Activated CD4-positive, alpha-beta T cell treated with anti-CD3 and anti-CD28 coated beads, Interleukin-2, amount 10 ng/mL, durations not matched to agents 7 days and 5 days (primary cell): ENCODE measurements at regions not wholly inside any gene's neighbourhood (a gene's known extent, or its start where the extent isn't known, plus 50 kb on each side); places are given as distances from the start of the nearest gene placed in this dataset.
"Not testable (repeated sequence)": the region's sequence is repeated elsewhere in the genome, so short reads cannot be mapped to it uniquely, and the experiment has no call there.

Source experiments
- CTCF ChIA-PET: fragments of 350-600 bp; sonication (Branson Sonifier 250); formaldehyde crosslinking; loops from one replicate; lab custom pipeline; 2021; ENCODE audit warnings: antibody characterized with exemption; lab: Charles Lee
- POLR2A ChIA-PET: fragments of 350-600 bp; sonication (Branson Sonifier 250); formaldehyde crosslinking; loops from one replicate; lab custom pipeline; 2021; ENCODE audit warnings: antibody characterized with exemption; lab: Charles Lee
- DNase-seq: peaks from one replicate; pipeline ENCODE4 v3.0.0-alpha.2; 2020
- H3K27ac Mint-ChIP-seq: one replicate; pipeline ENCODE4 v1.8.0; 2021; ENCODE audit warnings: mild to moderate bottlenecking, moderate library complexity, mixed read lengths
- H3K27me3 Mint-ChIP-seq: one replicate; pipeline ENCODE4 v1.8.0; 2021; ENCODE audit warnings: mixed read lengths
- H3K36me3 Mint-ChIP-seq: one replicate; pipeline ENCODE4 v1.8.0; 2021; ENCODE audit warnings: low read depth, mixed read lengths
- H3K4me1 Mint-ChIP-seq: one replicate; pipeline ENCODE4 v1.8.0; 2021; ENCODE audit warnings: mixed read lengths
- H3K4me3 Mint-ChIP-seq: one replicate; pipeline ENCODE4 v1.8.0; 2021; ENCODE audit warnings: mild to moderate bottlenecking, moderate library complexity, mixed read lengths
- H3K9me3 Mint-ChIP-seq: one replicate; pipeline ENCODE4 v1.8.0; 2021; ENCODE audit warnings: mixed read lengths

GRCh38 chr15:39034816-39035215 is 470.2 kb upstream of the RASGRP1 start:
- Mint-ChIP-seq H3K4me3 (no peak overlapping the region), H3K27me3 (peaks cover 12% of the 10 kb centered on the region), H3K36me3 (no peaks in the 10 kb centered on the region), H3K27ac (no peak overlapping the region), H3K9me3 (no peaks in the 10 kb centered on the region), H3K4me1 (no peaks in the 10 kb centered on the region)
- ChIA-PET CTCF (no interaction called here), POLR2A (no interaction called here)
- no peak for DNase-seq

- POLR2A ChIA-PET, H3K27ac Mint-ChIP-seq, H3K4me3 Mint-ChIP-seq, DNase-seq, H3K4me1 Mint-ChIP-seq, H3K9me3 Mint-ChIP-seq, H3K36me3 Mint-ChIP-seq, CTCF ChIA-PET: not testable (repeated sequence)
- H3K27me3 Mint-ChIP-seq = peaks cover 14% of the 10 kb centered on the region
Observed at GRCh38 chr15:39037611-39038010, 473.0 kb upstream of the RASGRP1 start.

DNA sequence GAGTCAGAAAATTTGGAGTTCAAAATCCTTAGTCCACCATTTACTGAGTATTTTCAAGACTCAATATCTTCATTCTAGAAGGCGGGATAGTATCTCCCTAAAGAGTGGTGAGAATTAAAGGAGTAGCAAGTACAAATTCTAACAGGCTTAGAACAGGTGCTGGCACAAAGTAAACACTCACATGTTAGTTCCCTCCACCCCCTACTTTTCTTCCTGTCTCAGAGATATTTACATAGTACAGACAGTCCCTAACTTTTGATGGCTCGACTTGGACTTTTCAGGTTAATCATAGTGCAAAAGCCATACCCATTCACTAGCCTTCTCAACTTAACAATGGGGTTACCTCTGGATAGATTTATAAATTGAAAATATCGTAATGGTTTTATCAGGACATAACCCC is 476.2 kb upstream of the RASGRP1 start:
- Mint-ChIP-seq H3K9me3 (no peaks in the 10 kb centered on the region), H3K27ac (no peak overlapping the region), H3K4me3 (no peak overlapping the region), H3K27me3 (peaks cover 9% of the 10 kb centered on the region), H3K36me3 (no peaks in the 10 kb centered on the region), H3K4me1 (no peaks in the 10 kb centered on the region)
- POLR2A ChIA-PET = no interaction called here
- no peak for DNase-seq
- CTCF ChIA-PET = no interaction called here

DNA sequence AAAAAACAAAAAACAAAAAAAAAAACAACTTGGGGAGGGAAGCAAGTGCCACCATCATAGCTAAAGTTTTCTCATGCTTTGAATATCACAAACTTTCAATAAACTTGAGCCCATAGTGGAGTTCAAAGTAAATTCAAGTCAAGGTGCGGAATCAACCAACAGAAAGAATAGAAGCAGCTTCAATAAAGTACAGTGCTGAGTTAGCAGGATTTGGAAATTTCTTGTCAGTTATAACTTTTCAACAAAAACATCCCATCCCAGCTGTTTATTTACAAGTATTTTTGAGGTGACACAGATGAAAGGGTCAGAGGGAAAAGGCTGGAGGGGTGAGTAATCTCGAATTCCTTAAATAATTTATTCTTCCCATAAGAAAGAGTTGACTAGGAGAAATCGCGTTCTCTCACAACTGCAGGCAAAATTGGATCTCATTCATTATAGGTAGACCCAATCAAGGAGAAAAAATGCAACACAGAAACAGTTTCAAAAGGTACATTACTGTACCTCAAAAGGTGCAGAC is 477.4 kb upstream of the RASGRP1 start:
- Mint-ChIP-seq H3K4me3 (no peak overlapping the region), H3K27ac (no peak overlapping the region), H3K36me3 (no peaks in the 10 kb centered on the region), H3K4me1 (no peaks in the 10 kb centered on the region), H3K27me3 (peaks cover 10% of the 10 kb centered on the region), H3K9me3 (peaks cover 3% of the 10 kb centered on the region)
- ChIA-PET POLR2A (no interaction called here), CTCF (interaction anchor here (0.8 kb wide), 1 partner anchor 594 kb away, joined by 3 read pairs; no protein-coding TSS in a partner anchor)
- no peak for DNase-seq

DNA sequence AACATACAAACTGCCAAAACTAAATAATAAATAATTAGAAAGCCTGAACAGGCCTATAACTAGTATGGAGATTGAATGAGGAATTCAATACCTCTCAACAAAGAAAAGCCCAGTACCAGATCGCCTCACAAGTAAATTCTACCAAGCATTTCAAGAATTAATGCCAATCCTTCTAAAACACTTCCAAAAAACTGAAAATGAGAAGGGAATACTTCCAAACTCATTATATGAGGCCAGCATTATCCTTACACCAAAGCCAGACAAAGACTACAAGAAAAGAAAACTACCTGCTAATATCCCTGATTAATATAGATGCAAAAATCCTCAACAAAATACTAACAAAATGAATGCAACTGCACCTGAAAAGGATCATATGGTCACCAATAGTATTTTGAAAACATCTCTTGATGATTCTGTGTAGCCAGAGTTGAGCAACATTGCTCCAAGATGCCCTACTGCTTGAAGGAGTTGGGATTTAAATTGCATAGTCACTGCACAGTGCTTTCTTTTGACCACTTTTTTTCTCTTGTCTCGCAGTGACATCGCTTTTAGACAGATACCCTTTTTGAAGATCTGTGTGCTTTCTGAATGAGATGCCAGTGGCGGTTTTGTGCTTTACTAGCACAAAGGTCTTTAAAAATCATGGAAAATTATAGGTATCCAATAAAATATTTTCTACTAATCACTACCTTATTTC is 487.2 kb upstream of the RASGRP1 start:
- peaks cover 9% of the 10 kb centered on the region for H3K9me3 Mint-ChIP-seq
- POLR2A ChIA-PET = no interaction called here

DNA sequence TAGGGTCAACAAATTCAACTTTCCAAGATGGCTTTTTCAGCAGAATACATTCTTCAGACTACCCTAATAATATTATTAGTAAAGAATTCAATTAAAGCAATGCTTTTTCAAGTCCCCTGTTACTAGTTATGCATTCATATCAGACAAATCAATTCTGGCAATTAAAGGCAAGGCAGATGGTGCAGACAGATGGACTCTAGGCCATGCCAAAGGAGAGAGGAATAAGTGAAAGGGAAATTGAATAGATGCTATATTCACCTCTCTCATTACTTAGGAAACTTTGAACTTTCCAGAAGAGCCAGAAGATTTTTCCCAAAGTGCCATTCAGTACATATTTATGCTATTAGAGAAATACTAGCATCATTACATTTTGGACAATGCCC is 487.7 kb upstream of the RASGRP1 start:
- H3K36me3 Mint-ChIP-seq = no peaks in the 10 kb centered on the region
- peaks cover 9% of the 10 kb centered on the region for H3K9me3 Mint-ChIP-seq
- no peak for DNase-seq
- ChIA-PET CTCF (no interaction called here), POLR2A (no interaction called here)
- no peak overlapping the region for H3K27ac Mint-ChIP-seq
- H3K4me3 Mint-ChIP-seq = no peak overlapping the region
- peaks cover 19% of the 10 kb centered on the region for H3K27me3 Mint-ChIP-seq
- no peaks in the 10 kb centered on the region for H3K4me1 Mint-ChIP-seq

More for the DNA sequence above, 487.2 kb upstream of the RASGRP1 start:
- Mint-ChIP-seq H3K27ac (no peak overlapping the region), H3K4me1 (no peaks in the 10 kb centered on the region), H3K36me3 (no peaks in the 10 kb centered on the region), H3K4me3 (no peak overlapping the region), H3K27me3 (peaks cover 19% of the 10 kb centered on the region)
- DNase-seq = no peak
- CTCF ChIA-PET = no interaction called here

DNA sequence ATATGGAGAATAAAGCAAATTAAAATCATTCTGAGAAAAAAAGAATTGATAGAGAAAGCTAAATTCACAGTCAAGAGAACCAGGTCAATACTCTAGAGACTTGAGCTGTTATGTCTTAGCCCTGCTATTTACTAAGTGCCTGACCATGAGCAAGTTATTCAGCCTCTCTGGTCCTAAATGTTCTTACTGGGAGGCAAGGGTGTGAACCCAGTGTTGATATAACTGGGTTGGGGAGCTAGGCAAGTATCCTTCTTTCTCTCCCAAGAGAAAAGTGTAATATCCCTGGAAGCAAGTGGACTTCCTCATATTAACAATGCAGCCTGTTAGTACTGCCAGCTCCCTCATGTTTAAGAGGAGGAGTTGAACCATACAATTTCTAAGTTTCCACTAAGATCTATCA is 488.9 kb upstream of the RASGRP1 start:
- ChIA-PET CTCF (no interaction called here), POLR2A (no interaction called here)
- Mint-ChIP-seq H3K4me1 (no peaks in the 10 kb centered on the region), H3K27me3 (peaks cover 19% of the 10 kb centered on the region), H3K4me3 (no peak overlapping the region), H3K27ac (no peak overlapping the region), H3K9me3 (peaks cover 9% of the 10 kb centered on the region), H3K36me3 (no peaks in the 10 kb centered on the region)
- no peak for DNase-seq

DNA sequence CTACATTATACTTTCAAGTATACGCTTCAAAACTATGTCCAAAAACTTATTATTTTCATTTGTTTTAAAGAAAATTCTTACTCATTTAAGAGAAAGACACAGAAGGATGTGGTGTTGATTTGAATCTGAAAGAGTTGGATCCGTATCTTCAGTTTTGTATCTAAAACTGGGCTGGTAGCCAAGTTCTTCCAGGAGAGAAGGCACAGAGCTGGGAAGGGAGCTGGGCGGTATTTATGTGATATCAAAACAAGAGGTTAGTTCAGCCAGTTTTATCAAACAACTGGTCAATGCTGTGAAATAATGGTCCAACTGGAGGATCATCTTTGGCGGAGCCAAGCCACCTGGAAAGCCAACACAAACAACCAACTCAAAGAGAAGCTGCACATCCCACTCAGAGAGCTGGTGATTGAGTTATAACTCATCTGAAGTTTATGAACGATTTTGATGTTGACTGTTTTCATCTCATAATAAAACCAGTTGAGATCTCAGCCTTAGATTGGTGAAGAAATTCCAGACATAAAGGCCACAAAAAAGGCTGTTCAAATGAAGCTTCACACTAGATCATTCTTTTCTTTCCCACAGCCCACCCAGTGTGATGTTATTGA is 489.6 kb upstream of the RASGRP1 start:
- H3K36me3 Mint-ChIP-seq = no peaks in the 10 kb centered on the region
- H3K4me3 Mint-ChIP-seq = no peak overlapping the region
- H3K9me3 Mint-ChIP-seq = peaks cover 7% of the 10 kb centered on the region
- H3K4me1 Mint-ChIP-seq = no peaks in the 10 kb centered on the region
- ChIA-PET CTCF (no interaction called here), POLR2A (no interaction called here)
- no peak for DNase-seq
- H3K27me3 Mint-ChIP-seq = peaks cover 17% of the 10 kb centered on the region
- H3K27ac Mint-ChIP-seq = no peak overlapping the region

- ChIA-PET POLR2A (no interaction called here), CTCF (no interaction called here)
- H3K27me3 Mint-ChIP-seq = peaks cover 14% of the 10 kb centered on the region
Observed at GRCh38 chr15:39056357-39056756, 491.7 kb upstream of the RASGRP1 start.

DNA sequence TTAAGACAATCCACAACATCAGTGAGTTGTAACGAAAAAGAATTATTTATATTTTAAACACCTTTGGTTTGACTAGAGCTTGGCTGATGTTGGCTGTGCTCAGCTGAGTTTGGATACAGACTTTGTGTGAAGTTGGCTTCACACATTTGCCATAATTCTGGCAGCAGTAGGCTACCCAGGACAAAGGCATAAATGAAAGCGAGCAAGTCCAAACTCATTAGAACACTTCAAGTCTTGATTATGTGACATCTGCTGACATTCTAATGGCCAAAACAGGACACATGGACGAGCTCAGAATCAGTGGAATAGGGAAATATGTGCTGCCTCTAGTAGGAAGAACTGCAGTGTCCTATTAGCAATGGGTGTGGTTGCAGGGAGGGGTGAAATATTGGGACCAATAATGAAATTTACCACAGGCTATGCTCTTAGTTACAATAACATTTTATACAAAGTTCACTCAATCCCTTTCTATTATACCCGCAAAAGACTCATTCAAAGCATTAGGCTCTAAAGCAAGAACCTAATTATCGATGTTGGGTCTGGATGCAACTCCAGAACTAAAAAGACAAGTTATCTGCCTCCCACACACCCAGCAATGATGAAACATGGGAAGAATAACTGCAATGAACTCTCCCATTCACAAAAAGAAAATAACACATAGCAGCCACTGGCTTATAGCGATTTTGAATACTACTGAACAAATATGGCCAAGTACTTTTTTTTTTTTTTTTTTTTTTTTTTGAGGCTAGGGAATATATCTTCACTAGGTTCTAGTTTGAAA is 493.9 kb upstream of the RASGRP1 start:
- H3K4me1 Mint-ChIP-seq = no peaks in the 10 kb centered on the region
- H3K27me3 Mint-ChIP-seq = peaks cover 11% of the 10 kb centered on the region
- no peaks in the 10 kb centered on the region for H3K9me3 Mint-ChIP-seq
- no peak overlapping the region for H3K4me3 Mint-ChIP-seq
- H3K36me3 Mint-ChIP-seq = no peaks in the 10 kb centered on the region
- CTCF ChIA-PET = no interaction called here
- no peak for DNase-seq
- H3K27ac Mint-ChIP-seq = no peak overlapping the region
- POLR2A ChIA-PET = no interaction called here

More at GRCh38 chr15:39056357-39056756, 491.7 kb upstream of the RASGRP1 start:
- Mint-ChIP-seq H3K36me3 (no peaks in the 10 kb centered on the region), H3K4me1 (no peaks in the 10 kb centered on the region), H3K9me3 (no peaks in the 10 kb centered on the region), H3K4me3 (no peak overlapping the region), H3K27ac (no peak overlapping the region)
- DNase-seq = no peak

- no peak for DNase-seq
- peaks cover 11% of the 10 kb centered on the region for H3K27me3 Mint-ChIP-seq
- ChIA-PET CTCF (no interaction called here), POLR2A (no interaction called here)
- no peaks in the 10 kb centered on the region for H3K4me1 Mint-ChIP-seq
- H3K9me3 Mint-ChIP-seq = no peaks in the 10 kb centered on the region
- no peak overlapping the region for H3K4me3 Mint-ChIP-seq
- no peak overlapping the region for H3K27ac Mint-ChIP-seq
- H3K36me3 Mint-ChIP-seq = no peaks in the 10 kb centered on the region
Observed at GRCh38 chr15:39059917-39060316, 495.3 kb upstream of the RASGRP1 start.

DNA sequence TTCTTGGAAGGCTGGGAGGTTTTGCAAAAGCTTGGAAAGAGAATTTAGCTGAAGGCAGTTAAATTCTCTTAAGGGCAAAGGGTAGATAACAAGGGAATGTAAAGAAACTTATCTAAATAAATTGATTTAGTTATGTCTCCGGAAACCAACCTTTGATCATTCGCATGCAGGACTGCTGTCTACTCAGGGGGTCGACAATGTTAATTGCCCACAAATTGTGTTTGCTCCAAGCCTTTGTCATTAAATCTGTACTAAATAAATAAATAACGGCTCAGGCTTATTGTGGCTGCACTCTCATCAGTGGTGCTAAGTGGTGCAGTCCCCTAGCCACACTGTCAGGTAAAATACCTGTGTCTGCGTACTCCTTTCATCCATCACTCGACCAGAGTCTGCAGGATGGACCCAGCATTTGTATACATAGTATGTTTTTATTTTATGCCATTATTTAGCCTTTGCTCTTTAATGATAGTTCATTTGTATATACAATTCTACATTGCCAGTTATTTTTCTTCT is 497.4 kb upstream of the RASGRP1 start:
- no peaks in the 10 kb centered on the region for H3K9me3 Mint-ChIP-seq
- no peaks in the 10 kb centered on the region for H3K4me1 Mint-ChIP-seq
- no peaks in the 10 kb centered on the region for H3K36me3 Mint-ChIP-seq
- no peak overlapping the region for H3K4me3 Mint-ChIP-seq
- DNase-seq = no peak
- no peak overlapping the region for H3K27ac Mint-ChIP-seq
- CTCF ChIA-PET = no interaction called here
- peaks cover 8% of the 10 kb centered on the region for H3K27me3 Mint-ChIP-seq
- POLR2A ChIA-PET = no interaction called here

DNA sequence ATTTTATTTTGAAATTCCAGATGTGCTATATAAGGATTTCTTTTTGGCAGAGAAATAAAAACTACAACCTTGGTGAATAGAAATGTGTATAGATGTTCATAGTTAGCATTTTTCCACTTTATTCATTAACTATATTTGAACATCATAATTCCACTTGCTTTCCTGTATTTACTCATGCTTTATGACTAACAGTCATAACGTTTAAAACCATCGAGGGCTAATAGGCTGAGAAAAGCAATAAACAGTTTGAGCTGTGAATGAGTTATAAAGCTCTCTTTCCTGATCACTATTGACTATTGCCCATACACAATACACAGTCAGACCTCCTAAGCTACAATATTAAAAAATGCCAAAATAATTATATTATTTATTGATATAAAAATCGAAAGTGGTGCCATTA is 502.1 kb upstream of the RASGRP1 start:
- CTCF ChIA-PET = no interaction called here

More for the DNA sequence above, 502.1 kb upstream of the RASGRP1 start:
- DNase-seq = no peak
- POLR2A ChIA-PET = no interaction called here
- Mint-ChIP-seq H3K9me3 (no peaks in the 10 kb centered on the region), H3K36me3 (no peaks in the 10 kb centered on the region), H3K27ac (no peak overlapping the region), H3K27me3 (peaks cover 5% of the 10 kb centered on the region), H3K4me3 (no peak overlapping the region), H3K4me1 (no peaks in the 10 kb centered on the region)
